ENCODE measurements at regions not wholly inside any gene's neighbourhood (a gene's known extent, or its start where the extent isn't known, plus 50 kb on each side); places are given as distances from the start of the nearest gene placed in this dataset.
"Not testable (repeated sequence)": the region's sequence is repeated elsewhere in the genome, so short reads cannot be mapped to it uniquely, and the experiment has no call there.

DNA sequence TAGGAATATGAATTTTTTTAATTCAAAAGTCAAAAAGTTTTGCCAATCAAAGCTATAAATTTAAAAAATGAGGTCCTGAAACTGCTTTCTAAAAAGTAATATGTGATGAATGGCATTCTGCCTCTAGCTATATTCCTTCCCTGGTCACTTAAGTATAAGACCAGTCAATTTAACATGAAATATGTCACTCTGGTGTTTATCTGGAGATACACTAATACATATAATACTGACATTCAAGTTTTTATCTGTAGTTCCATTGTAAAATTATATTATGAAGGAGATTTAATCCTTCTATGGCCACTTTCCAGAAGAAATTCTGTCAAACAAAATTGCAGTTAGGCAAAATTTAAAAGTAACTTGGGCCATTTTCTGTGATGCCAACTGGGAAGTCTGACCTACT, 236.8 kb downstream of the CNTN3 start:
- DNase-seq = no peak
- no peak overlapping the region for H3K4me3 ChIP-seq (ENCODE audit: low read depth, low read length)
- no peak overlapping the region for H3K27ac ChIP-seq
- TF ChIP-seq, protein P1, sequence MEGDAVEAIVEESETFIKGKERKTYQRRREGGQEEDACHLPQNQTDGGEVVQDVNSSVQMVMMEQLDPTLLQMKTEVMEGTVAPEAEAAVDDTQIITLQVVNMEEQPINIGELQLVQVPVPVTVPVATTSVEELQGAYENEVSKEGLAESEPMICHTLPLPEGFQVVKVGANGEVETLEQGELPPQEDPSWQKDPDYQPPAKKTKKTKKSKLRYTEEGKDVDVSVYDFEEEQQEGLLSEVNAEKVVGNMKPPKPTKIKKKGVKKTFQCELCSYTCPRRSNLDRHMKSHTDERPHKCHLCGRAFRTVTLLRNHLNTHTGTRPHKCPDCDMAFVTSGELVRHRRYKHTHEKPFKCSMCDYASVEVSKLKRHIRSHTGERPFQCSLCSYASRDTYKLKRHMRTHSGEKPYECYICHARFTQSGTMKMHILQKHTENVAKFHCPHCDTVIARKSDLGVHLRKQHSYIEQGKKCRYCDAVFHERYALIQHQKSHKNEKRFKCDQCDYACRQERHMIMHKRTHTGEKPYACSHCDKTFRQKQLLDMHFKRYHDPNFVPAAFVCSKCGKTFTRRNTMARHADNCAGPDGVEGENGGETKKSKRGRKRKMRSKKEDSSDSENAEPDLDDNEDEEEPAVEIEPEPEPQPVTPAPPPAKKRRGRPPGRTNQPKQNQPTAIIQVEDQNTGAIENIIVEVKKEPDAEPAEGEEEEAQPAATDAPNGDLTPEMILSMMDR (IDR thresholded peaks at IDR 0.05; ENCODE audit: low read depth, low read length, missing control alignments) = no peak
- no peaks in the 10 kb centered on the region for H3K36me3 ChIP-seq (replicated peaks)
- no peaks in the 10 kb centered on the region for H3K27me3 ChIP-seq (replicated peaks)
- in situ Hi-C loops (cut with HindIII; ENCODE audit: low pct_ligation_motif_present, low sequenced_read_pairs) = no loop called here

DNA sequence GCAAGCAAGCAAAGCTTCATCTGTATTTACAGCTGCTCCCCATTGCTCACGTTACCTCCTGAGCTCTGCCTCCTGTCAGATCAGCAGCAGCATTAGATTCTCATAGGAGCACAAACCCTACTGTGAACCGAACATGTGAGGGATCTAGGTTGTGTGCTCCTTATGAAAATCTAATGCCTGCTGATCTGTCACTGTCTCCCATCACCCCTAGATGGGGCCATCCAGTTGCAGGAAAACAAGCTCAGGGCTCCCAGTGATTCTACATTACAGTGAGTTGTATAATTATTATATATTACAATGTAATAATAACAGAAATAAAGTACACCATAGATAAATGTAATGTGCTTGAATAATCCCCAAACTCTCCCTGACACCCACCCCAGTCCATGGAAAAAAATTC, 238.1 kb downstream of the CNTN3 start:
- in situ Hi-C loops (cut with HindIII; ENCODE audit: low pct_ligation_motif_present, low sequenced_read_pairs); DNase-seq; H3K27me3 ChIP-seq (replicated peaks); H3K27ac ChIP-seq; H3K36me3 ChIP-seq (replicated peaks); H3K4me3 ChIP-seq (ENCODE audit: low read depth, low read length): not testable (repeated sequence)
- TF ChIP-seq, protein P1 (IDR thresholded peaks at IDR 0.05; ENCODE audit: low read depth, low read length, missing control alignments) = peak; percentile 32

DNA sequence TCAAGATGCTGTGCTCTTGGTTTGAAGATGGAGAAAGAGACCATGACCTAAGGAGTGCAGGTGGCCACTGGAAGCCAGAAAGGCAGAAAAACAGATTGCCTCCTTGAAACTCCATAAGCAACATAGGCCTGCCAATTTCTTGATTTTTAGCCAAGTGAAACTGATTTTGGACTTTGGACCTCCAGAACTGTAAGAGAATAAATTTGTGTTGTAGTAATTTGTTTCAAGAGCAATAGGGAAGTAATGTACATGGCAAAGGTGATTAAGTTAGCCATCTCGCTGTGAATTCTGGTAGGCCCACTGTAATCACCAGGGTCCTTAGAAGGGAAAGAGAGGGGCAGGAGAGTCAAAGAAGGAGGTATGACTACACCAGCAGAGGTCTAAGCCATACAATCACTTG, 238.8 kb downstream of the CNTN3 start:
- no peak overlapping the region for H3K27ac ChIP-seq
- in situ Hi-C loops (cut with HindIII; ENCODE audit: low pct_ligation_motif_present, low sequenced_read_pairs) = no loop called here
- H3K36me3 ChIP-seq (replicated peaks) = no peaks in the 10 kb centered on the region
- TF ChIP-seq, protein P1 (IDR thresholded peaks at IDR 0.05; ENCODE audit: low read depth, low read length, missing control alignments) = no peak
- DNase-seq = no peak
- H3K27me3 ChIP-seq (replicated peaks) = no peaks in the 10 kb centered on the region
- H3K4me3 ChIP-seq (ENCODE audit: low read depth, low read length) = no peak overlapping the region

DNA sequence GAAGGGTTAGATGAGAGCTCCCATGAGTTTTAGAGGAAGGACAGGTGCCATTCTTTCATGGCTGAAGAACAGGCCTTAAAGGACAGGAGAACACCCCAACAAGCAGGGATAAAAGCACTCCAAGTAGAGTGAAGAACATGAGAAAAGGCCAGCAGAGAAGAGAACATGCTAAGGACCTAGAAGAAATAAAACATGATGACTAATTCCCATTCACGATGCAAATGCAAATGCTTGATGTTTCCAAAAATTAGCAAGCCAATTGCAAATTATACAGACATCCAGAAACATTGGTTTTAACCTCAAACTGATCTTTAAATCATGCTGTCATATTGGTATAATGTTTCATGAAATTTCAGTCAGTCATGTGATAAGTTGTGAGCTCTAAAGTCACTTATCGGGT, 241.7 kb downstream of the CNTN3 start:
- Histone ChIP-seq H3K27me3 (replicated peaks) (no peaks in the 10 kb centered on the region), H3K36me3 (replicated peaks) (no peaks in the 10 kb centered on the region), H3K4me3 (ENCODE audit: low read depth, low read length) (no peak overlapping the region), H3K27ac (no peak overlapping the region)
- TF ChIP-seq, protein P1 (IDR thresholded peaks at IDR 0.05; ENCODE audit: low read depth, low read length, missing control alignments) = no peak
- in situ Hi-C loops (cut with HindIII; ENCODE audit: low pct_ligation_motif_present, low sequenced_read_pairs) = no loop called here
- DNase-seq = no peak

DNA sequence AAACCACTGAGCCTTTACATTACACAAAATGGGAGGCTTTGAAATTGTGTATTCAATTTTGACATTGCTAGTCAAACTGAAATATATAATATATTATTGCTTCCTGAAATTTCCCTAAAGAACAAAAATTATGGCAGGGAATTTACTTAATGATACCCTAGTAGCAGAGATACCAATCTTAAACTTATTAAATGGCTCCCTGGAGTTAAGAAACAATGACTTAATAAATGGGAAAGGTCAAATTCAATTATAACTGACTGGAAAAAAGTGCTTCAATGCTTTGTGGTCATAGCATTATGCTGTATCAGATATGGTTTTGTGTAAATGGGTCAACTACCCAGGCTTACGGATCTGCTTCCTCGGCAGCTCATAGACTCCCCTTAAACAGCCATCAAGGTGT, 244.1 kb downstream of the CNTN3 start:
- Histone ChIP-seq H3K36me3 (replicated peaks) (no peaks in the 10 kb centered on the region), H3K27ac (no peak overlapping the region), H3K4me3 (ENCODE audit: low read depth, low read length) (no peak overlapping the region), H3K27me3 (replicated peaks) (no peaks in the 10 kb centered on the region)
- DNase-seq = no peak
- TF ChIP-seq, protein P1 (IDR thresholded peaks at IDR 0.05; ENCODE audit: low read depth, low read length, missing control alignments) = no peak
- in situ Hi-C loops (cut with HindIII; ENCODE audit: low pct_ligation_motif_present, low sequenced_read_pairs) = no loop called here

DNA sequence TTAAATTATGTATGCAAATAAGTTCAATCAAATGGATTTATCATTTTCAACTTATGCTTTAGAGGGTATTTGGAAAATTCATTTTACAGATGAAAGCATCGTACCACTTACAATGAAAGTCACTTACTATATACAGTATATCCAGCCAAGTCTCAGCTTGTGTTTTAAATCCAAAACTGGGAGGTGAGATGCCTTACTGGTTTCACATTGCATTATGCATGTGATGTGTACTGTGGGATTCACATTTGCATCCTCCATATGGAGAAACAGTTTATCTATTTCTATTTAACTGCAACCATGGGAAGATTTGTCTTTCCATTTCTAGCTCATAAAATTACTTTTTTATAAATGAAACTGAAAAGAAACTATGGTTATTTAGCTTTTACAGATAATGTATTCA, 248.1 kb downstream of the CNTN3 start:
- H3K4me3 ChIP-seq (ENCODE audit: low read depth, low read length) = no peak overlapping the region
- H3K27me3 ChIP-seq (replicated peaks) = no peaks in the 10 kb centered on the region
- H3K27ac ChIP-seq = no peak overlapping the region
- in situ Hi-C loops (cut with HindIII; ENCODE audit: low pct_ligation_motif_present, low sequenced_read_pairs) = no loop called here
- DNase-seq = no peak
- H3K36me3 ChIP-seq (replicated peaks) = no peaks in the 10 kb centered on the region
- TF ChIP-seq, protein P1 (IDR thresholded peaks at IDR 0.05; ENCODE audit: low read depth, low read length, missing control alignments) = no peak

All from brain microvascular endothelial cell (primary cell).